GM04504 (cell line): ENCODE measurements at regions not wholly inside any gene's neighbourhood (a gene's known extent, or its start where the extent isn't known, plus 50 kb on each side); places are given as distances from the start of the nearest gene placed in this dataset.
A peak's percentile ranks its signal among the peaks of the same experiment; 100 is the strongest.
"Not testable (repeated sequence)": the region's sequence is repeated elsewhere in the genome, so short reads cannot be mapped to it uniquely, and the experiment has no call there.

Source experiments
- DNase-seq: peaks from one replicate; pipeline ENCODE4 v3.0.0-alpha.2; 2012; ENCODE audit warnings: low read depth

DNA sequence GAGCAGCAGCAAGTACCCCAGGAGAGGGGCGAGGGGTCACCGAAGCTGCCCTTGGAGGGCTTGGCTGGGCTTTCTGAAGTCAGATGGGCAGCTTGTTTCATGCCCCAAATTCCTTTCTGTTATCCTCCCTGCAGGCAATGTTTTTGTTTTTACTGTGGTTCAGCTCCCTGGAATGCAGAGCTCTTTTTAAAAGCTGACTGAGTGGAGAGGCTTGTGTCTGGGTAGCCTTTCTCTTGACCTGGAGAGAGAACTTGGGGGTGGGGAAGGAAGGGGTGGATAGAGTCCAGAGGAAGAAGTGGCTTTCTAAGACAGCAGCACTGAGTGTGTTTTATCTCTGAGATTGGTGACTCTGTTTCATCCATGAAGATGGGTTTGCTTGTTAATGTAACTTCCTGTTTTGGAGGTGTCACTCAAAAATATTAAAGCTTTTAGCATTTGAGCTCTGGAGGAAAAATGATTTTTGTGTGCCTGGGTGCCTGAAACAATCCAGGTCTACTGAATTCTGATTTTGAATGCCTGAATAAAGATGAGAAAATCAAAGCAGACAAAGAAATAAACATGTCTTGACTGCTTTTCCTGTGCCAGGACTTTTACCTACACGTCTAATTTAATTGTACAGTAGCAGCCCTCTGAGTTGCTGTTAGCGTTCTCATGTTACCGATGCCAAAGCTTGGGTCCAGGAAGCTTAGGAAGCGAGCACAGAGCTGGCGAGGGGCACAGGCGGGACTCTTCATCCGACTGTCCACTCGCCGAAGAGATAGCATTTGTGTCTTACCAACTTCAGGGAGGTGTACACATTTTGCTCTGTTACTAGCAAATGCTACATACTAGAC, 78.2 kb upstream of the EEF1E1 start:
- DNase-seq: peak; percentile 48

DNA sequence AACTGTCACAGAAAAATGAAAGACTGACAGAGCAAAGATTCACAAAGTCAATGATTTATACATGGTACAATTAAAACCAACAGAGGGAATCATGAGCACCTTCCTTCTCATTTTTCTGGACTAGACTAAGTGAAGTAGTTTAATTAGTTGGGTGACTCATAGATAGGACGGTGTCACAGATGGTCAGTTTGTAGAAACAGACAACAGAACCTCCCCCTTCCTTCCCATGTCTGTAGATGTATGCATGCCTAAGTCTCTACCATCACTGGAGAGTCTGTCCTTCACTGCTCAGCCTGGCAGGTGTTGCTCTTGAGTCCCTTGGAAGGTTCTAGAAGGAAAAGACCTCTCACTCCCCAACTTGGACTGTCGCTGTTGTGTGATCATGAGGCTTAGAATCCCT, 75.4 kb upstream of the EEF1E1 start:
- no peak for DNase-seq

DNA sequence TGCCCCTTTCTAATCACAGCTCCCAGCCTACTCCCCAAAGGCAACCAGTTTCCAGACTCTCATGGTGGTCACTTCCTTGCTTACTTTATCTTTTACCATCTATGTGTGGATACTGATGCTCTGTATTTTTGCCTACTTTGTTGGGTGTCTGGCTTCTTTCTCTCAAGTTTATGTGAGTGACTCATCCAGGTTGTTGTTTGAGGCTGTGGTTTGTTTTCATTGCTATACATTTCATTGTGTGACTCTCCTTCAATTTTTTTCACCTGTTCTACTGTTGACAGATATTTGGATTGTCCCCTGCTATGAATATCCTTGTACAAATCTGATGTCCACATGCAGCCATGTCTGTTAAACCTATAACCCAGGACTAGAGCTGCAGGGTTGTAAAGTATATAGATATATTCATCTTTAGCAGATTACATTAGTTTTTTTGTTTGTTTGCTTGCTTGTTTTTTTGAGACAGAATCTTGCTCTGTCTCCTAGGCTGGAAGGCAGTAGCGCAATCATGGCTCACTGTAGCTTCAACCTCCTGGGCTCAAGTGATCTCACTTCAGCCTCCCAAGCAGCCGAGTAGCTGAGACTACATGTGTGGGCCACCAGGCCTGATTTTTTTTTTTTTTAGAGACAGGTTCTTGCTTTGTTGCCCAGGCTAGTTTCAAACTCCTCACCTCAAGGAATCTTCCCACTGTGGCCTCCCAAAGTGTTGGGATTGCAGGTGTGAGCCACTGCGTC, 72.9 kb upstream of the EEF1E1 start:
- DNase-seq: no peak

DNA sequence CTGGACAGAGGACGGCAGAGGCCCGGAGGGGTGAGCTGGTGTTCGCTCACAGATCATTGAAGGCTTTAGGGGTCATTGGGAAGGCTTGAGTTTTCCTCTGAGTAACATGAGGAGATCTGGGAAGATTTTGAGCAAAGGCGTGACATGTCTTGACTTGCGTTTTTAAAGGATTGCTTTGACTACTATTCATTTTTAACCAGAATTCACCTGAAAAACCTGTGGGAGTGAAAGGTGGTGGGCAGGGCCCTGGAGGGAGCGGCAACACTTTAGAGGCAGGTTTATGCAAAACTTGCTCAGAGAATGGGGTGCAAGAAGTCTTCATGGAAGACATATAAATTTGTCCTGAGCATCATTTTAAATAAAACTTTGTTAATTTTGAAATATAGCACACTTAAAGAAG, 72.2 kb upstream of the EEF1E1 start:
- no peak for DNase-seq

DNA sequence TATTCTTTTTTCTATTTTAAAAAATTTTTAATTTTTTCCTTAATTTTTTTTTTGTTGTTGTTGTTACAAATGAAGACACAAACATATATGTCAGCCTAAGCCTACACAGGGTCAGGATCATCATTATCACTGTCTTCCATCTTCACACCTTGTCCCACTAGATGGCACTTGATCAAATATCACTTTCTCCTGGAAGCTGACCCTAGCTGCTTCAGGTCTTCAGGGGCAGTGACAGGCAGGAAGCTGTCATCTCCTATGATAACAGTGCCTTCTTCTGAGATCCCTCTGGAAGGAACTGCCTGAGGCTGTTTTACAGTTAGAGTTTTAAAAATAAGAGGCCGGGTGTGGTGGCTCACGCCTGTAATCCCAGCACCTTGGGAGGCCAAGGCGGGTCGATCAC, 70.2 kb upstream of the EEF1E1 start:
- no peak for DNase-seq

DNA sequence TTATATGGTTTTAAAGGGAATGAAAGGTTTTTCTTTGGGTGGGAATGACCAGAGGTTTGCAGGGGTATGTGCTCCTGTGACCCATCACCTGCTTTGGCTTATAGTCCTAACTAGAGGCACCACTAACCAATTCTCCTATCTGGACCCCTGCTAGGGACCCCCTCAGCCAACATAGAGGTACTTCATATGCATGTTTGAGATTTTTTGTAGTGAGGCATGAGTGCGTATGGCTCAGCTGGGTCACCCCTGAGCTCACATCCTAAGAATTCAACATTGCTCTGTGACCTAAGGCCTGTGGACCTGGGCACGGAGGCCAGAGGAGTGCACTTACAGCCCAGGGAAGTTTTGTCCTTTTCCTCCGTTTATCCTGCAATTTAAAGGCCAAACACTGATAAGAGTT, 68.4 kb upstream of the EEF1E1 start:
- DNase-seq: no peak

DNA sequence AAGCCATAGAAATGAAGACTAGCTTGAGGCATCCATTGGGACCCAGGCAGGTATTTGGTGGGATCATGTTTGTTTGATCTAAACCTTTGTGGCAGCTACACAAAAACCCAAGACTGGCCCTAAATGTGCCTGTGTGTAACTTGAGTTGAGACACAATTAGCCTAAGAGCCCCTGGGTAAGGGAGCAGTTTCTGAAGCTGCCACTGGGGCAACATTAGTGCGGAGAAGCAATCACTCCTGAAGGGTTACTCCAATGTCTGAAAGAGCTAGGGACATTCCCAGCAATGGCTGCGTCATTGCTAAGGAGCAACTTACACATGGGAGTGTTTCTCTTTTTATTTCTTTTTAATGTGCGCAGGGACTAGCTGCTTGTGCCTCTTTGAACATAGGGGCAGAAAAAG, 67.9 kb upstream of the EEF1E1 start:
- no peak for DNase-seq

DNA sequence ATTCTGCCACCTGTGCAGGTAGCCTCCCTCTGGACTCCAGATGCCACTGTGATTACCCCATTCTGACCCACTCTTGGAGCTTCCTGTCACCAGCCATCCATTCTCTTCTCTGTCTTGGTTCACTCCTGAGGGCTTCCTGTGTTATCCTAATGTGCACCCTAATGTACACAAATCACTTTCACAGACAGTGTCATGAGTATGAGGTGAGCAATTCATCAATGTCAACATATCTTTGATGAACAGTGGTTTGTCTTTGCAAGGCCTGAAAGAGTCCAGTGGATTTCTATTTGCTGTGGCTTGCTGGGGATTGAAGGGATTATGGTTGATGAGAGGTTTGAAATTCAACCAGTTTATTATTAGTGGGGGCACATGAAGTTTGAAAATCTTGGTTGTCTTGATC, 63.8 kb upstream of the EEF1E1 start:
- no peak for DNase-seq

DNA sequence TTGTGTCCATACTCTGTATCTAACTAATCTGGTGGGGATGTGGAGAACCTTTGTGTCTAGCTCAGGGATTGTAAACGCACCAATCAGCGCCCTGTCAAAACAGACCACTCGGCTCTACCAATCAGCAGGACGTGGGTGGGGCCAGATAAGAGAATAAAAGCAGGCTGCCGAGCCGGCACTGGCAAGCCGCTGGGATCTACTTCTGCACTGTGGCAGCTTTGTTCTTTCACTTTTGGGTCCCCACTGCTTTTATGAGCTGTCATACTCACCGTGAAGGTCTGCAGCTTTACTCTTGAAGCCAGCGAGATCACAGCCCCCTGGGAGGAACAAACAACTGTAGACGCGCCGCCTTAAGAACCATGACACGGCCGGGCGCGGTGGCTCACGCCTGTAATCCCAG, 62.7 kb upstream of the EEF1E1 start:
- DNase-seq: not testable (repeated sequence)

DNA sequence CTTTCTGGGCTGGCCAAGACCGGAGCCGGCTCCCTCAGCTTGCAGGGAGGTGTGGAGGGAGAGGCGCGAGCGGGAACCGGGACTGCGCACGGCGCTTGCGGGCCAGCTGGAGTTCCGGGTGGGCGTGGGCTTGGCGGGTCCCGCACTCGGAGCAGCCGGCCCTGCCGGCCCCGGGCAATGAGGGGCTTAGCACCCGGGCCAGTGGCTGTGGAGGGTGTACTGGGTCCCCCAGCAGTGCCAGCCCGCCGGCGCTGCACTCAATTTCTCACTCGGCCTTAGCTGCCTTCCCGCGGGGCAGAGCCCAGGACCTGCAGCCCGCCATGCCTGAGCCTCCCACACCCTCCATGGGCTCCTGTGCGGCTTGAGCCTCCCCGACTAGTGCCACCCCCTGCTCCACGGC, 61.9 kb upstream of the EEF1E1 start:
- DNase-seq: not testable (repeated sequence)

DNA sequence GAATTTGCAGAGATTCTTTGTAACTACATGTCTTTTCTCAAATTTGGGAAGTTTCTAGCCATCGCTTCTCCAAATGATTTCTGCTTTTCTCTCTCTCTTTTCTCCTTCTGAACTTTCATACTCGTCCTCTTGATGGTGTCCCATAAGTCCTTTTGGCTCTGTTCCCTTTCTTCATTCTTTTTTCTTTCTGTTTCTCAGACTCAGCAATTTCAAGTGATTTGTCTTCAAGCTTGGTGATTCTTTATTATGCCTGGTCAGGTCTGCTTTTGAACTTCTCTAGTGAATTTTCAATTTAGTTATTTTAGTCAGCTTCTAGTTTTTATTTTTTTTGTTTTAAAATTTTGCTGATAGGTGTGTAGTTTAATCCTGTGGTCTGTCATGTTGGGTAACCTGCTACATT, 57.6 kb upstream of the EEF1E1 start:
- DNase-seq: no peak

DNA sequence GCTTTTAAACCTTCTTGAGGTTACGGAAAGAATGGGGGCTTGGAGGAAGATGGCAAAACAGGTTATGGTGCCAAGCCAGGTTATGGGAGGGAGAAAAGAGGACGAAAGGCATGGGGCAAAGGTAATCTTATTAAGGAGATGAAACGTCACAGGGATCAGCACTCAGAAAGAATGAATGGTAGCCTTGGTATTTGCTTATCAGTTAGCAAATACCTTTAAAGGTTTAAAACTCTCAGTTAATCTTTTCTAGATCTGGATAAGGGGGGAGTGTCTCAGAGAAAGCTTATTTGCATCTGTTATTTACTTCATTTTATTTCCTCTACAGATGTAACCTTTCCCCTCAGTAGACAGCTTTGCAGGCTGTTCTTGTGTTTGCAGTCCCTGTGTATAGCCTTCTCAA, 55.5 kb upstream of the EEF1E1 start:
- DNase-seq: no peak

DNA sequence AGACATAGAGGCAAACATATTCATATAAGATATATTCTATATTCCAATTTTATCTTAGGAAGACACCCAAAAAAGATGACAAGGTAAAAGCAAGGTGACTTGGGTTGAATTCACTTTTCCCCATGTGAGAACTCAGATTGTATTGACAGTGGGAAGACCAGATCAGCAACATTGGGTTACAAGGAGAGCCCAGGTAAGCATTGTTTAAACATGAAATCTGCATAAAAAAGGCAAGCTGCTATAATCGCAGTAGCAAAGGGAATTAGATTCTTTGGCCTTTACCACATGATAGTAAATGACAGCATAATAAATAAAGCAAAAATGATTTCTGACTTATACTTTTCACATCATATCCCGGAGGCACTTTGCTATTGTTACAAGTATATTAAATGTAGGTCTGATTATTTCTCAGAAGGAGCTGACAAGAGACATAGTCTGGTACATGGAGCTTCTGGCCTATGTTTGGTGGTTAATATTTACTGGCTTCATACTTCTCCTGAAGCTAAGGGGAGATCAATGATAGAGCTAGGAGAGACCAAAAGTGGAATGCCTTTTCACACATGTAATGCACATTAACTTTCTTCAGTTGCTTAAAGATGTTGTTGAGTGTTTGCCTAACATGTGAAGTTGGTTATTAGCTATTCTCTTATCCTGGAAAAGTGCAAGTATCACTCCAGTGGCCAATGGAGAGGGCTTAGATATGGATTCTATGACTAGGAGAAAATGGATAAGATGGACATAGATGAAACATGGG, 53.1 kb upstream of the EEF1E1 start:
- no peak for DNase-seq
